ENCODE measurements at regions not wholly inside any gene's neighbourhood (a gene's known extent, or its start where the extent isn't known, plus 50 kb on each side); places are given as distances from the start of the nearest gene placed in this dataset.
A peak's percentile ranks its signal among the peaks of the same experiment; 100 is the strongest.

DNA sequence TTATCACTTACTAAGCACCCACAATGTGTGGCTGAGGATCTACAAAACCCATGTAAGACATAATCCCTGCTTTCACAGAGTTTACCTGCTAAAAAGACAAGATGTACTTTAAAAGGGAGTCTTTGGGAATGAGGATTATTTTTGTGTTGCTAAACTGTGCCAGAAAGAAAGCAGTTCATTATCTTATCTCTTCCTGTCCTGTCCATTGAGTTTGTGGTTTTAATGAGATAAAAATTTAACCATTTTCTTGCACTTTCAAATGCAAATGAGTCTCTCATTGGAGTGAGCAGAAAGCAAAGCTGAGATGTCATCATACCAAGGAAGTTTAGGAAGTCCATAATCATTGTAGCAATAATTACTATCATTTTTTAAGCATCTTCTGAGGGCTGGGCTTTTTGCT, 231.2 kb upstream of the ADAMTS9 start:
- no peak overlapping the region for H2AK5ac ChIP-seq (ENCODE audit: low read length, severe bottlenecking)
- H2BK15ac ChIP-seq (ENCODE audit: low read depth, poor library complexity, severe bottlenecking): no peak overlapping the region
- H3K14ac ChIP-seq (ENCODE audit: low read length in 2 of 2): no peak overlapping the region
- H2AFZ ChIP-seq (ENCODE audit: low read depth, low read length): no peak overlapping the region
- H2BK12ac ChIP-seq (ENCODE audit: low read length in 2 of 2): no peak overlapping the region
- H3K79me1 ChIP-seq (replicated peaks; ENCODE audit: low read length, poor library complexity, severe bottlenecking): no peaks in the 10 kb centered on the region
- H3K4me2 ChIP-seq (ENCODE audit: low read length, poor library complexity, severe bottlenecking): no peak overlapping the region
- H3K9ac ChIP-seq (ENCODE audit: low read length): no peak overlapping the region
- H3K4me1 ChIP-seq (ENCODE audit: control insufficient read depth, insufficient read depth, low read depth, low read length): no peaks in the 10 kb centered on the region
- no peaks in the 10 kb centered on the region for H3K9me3 ChIP-seq (ENCODE audit: control insufficient read depth, low read length)
- no peaks in the 10 kb centered on the region for H3K27me3 ChIP-seq (ENCODE audit: control insufficient read depth in 1 of 2, insufficient read depth in 1 of 2, low read length in 2 of 2)
- no peak overlapping the region for H4K91ac ChIP-seq (ENCODE audit: low read length)
- H3K18ac ChIP-seq (ENCODE audit: low read depth in 1 of 2, low read length in 2 of 2): peak overlapping the region in 1 of 2 experiments; percentile 38
- H3K36me3 ChIP-seq (ENCODE audit: control insufficient read depth in 1 of 2, insufficient read depth in 2 of 2, low read depth in 1 of 2, low read length in 2 of 2): no peaks in the 10 kb centered on the region
- DNase-seq: peak; percentile 29
- H2BK5ac ChIP-seq (ENCODE audit: low read depth, low read length, poor library complexity, severe bottlenecking): no peak overlapping the region
- H3K4ac ChIP-seq (ENCODE audit: low read depth in 1 of 2, low read length in 2 of 2): no peak overlapping the region
- H3K23ac ChIP-seq (ENCODE audit: low read length in 2 of 2): no peak overlapping the region
- no peak overlapping the region for H3K4me3 ChIP-seq (ENCODE audit: insufficient read depth in 1 of 2, low read depth in 1 of 2, low read length in 2 of 2)
- H2BK120ac ChIP-seq (ENCODE audit: low read depth, low read length): no peak overlapping the region
- H4K8ac ChIP-seq (ENCODE audit: low read length): no peak overlapping the region
- H3K27ac ChIP-seq (ENCODE audit: low read length, poor library complexity, severe bottlenecking): no peak overlapping the region

- DNase-seq: no peak
- H3K27me3 ChIP-seq (ENCODE audit: control insufficient read depth in 1 of 2, insufficient read depth in 1 of 2, low read length in 2 of 2): no peaks in the 10 kb centered on the region
- H2BK15ac ChIP-seq (ENCODE audit: low read depth, poor library complexity, severe bottlenecking): no peak overlapping the region
- H3K36me3 ChIP-seq (ENCODE audit: control insufficient read depth in 1 of 2, insufficient read depth in 2 of 2, low read depth in 1 of 2, low read length in 2 of 2): no peaks in the 10 kb centered on the region
- no peak overlapping the region for H3K23ac ChIP-seq (ENCODE audit: low read length in 2 of 2)
- H3K4me1 ChIP-seq (ENCODE audit: control insufficient read depth, insufficient read depth, low read depth, low read length): no peaks in the 10 kb centered on the region
- no peaks in the 10 kb centered on the region for H3K79me1 ChIP-seq (replicated peaks; ENCODE audit: low read length, poor library complexity, severe bottlenecking)
- H2BK120ac ChIP-seq (ENCODE audit: low read depth, low read length): no peak overlapping the region
- H3K9me3 ChIP-seq (ENCODE audit: control insufficient read depth, low read length): no peaks in the 10 kb centered on the region
- no peak overlapping the region for H4K8ac ChIP-seq (ENCODE audit: low read length)
- no peak overlapping the region for H3K4ac ChIP-seq (ENCODE audit: low read depth in 1 of 2, low read length in 2 of 2)
- H2BK12ac ChIP-seq (ENCODE audit: low read length in 2 of 2): no peak overlapping the region
- WGBS: no CpG with 5 or more reads among the region's 1 CpG
- no peak overlapping the region for H3K4me3 ChIP-seq (ENCODE audit: insufficient read depth in 1 of 2, low read depth in 1 of 2, low read length in 2 of 2)
- H3K9ac ChIP-seq (ENCODE audit: low read length): no peak overlapping the region
- no peak overlapping the region for H3K27ac ChIP-seq (ENCODE audit: low read length, poor library complexity, severe bottlenecking)
- H3K18ac ChIP-seq (ENCODE audit: low read depth in 1 of 2, low read length in 2 of 2): no peak overlapping the region
- no peak overlapping the region for H2BK5ac ChIP-seq (ENCODE audit: low read depth, low read length, poor library complexity, severe bottlenecking)
- H2AFZ ChIP-seq (ENCODE audit: low read depth, low read length): no peak overlapping the region
- H2AK5ac ChIP-seq (ENCODE audit: low read length, severe bottlenecking): no peak overlapping the region
- no peak overlapping the region for H4K91ac ChIP-seq (ENCODE audit: low read length)
- no peak overlapping the region for H3K14ac ChIP-seq (ENCODE audit: low read length in 2 of 2)
- no peak overlapping the region for H3K4me2 ChIP-seq (ENCODE audit: low read length, poor library complexity, severe bottlenecking)
Observed at GRCh38 chr3:64917914-64918453, 230.2 kb upstream of the ADAMTS9 start.

- Histone ChIP-seq H2BK120ac (ENCODE audit: low read depth, low read length) (no peak overlapping the region), H2AK5ac (ENCODE audit: low read length, severe bottlenecking) (no peak overlapping the region), H3K27ac (ENCODE audit: low read length, poor library complexity, severe bottlenecking) (no peak overlapping the region), H4K8ac (ENCODE audit: low read length) (peak overlapping the region; percentile 19), H3K79me1 (replicated peaks; ENCODE audit: low read length, poor library complexity, severe bottlenecking) (no peaks in the 10 kb centered on the region), H3K27me3 (ENCODE audit: control insufficient read depth in 1 of 2, insufficient read depth in 1 of 2, low read length in 2 of 2) (no peaks in the 10 kb centered on the region), H3K4me2 (ENCODE audit: low read length, poor library complexity, severe bottlenecking) (no peak overlapping the region), H3K4ac (ENCODE audit: low read depth in 1 of 2, low read length in 2 of 2) (no peak overlapping the region), H3K18ac (ENCODE audit: low read depth in 1 of 2, low read length in 2 of 2) (peak overlapping the region in 1 of 2 experiments; percentile 16), H3K9me3 (ENCODE audit: control insufficient read depth, low read length) (no peaks in the 10 kb centered on the region), H3K9ac (ENCODE audit: low read length) (no peak overlapping the region), H3K14ac (ENCODE audit: low read length in 2 of 2) (no peak overlapping the region), H3K23ac (ENCODE audit: low read length in 2 of 2) (no peak overlapping the region), H2BK15ac (ENCODE audit: low read depth, poor library complexity, severe bottlenecking) (no peak overlapping the region), H2AFZ (ENCODE audit: low read depth, low read length) (peak overlapping the region; percentile 0), H3K4me3 (ENCODE audit: insufficient read depth in 1 of 2, low read depth in 1 of 2, low read length in 2 of 2) (no peak overlapping the region), H4K91ac (ENCODE audit: low read length) (no peak overlapping the region), H3K36me3 (ENCODE audit: control insufficient read depth in 1 of 2, insufficient read depth in 2 of 2, low read depth in 1 of 2, low read length in 2 of 2) (no peaks in the 10 kb centered on the region), H2BK5ac (ENCODE audit: low read depth, low read length, poor library complexity, severe bottlenecking) (no peak overlapping the region), H3K4me1 (ENCODE audit: control insufficient read depth, insufficient read depth, low read depth, low read length) (no peaks in the 10 kb centered on the region), H2BK12ac (ENCODE audit: low read length in 2 of 2) (peak overlapping the region in 1 of 2 experiments; percentile 29)
- WGBS: 7% methylated on average over 3 of the region's 4 CpGs
- DNase-seq: peak; percentile 29
Observed at GRCh38 chr3:64916937-64917336, 229.1 kb upstream of the ADAMTS9 start.

- Histone ChIP-seq H3K4me2 (ENCODE audit: low read length, poor library complexity, severe bottlenecking) (no peak overlapping the region), H3K18ac (ENCODE audit: low read depth in 1 of 2, low read length in 2 of 2) (peak overlapping the region; percentile 29 to 46), H4K91ac (ENCODE audit: low read length) (peak overlapping the region; percentile 35), H2AFZ (ENCODE audit: low read depth, low read length) (no peak overlapping the region), H2BK15ac (ENCODE audit: low read depth, poor library complexity, severe bottlenecking) (peak overlapping the region; percentile 55), H3K27me3 (ENCODE audit: control insufficient read depth in 1 of 2, insufficient read depth in 1 of 2, low read length in 2 of 2) (no peaks in the 10 kb centered on the region), H4K8ac (ENCODE audit: low read length) (peak overlapping the region; percentile 47), H2BK12ac (ENCODE audit: low read length in 2 of 2) (peak overlapping the region in 1 of 2 experiments; percentile 68), H3K9me3 (ENCODE audit: control insufficient read depth, low read length) (no peaks in the 10 kb centered on the region), H3K9ac (ENCODE audit: low read length) (no peak overlapping the region), H3K27ac (ENCODE audit: low read length, poor library complexity, severe bottlenecking) (no peak overlapping the region), H2BK120ac (ENCODE audit: low read depth, low read length) (no peak overlapping the region), H2BK5ac (ENCODE audit: low read depth, low read length, poor library complexity, severe bottlenecking) (no peak overlapping the region), H2AK5ac (ENCODE audit: low read length, severe bottlenecking) (no peak overlapping the region), H3K36me3 (ENCODE audit: control insufficient read depth in 1 of 2, insufficient read depth in 2 of 2, low read depth in 1 of 2, low read length in 2 of 2) (no peaks in the 10 kb centered on the region), H3K4me3 (ENCODE audit: insufficient read depth in 1 of 2, low read depth in 1 of 2, low read length in 2 of 2) (no peak overlapping the region), H3K23ac (ENCODE audit: low read length in 2 of 2) (no peak overlapping the region), H3K79me1 (replicated peaks; ENCODE audit: low read length, poor library complexity, severe bottlenecking) (no peaks in the 10 kb centered on the region), H3K14ac (ENCODE audit: low read length in 2 of 2) (peak overlapping the region in 1 of 2 experiments; percentile 2), H3K4me1 (ENCODE audit: control insufficient read depth, insufficient read depth, low read depth, low read length) (no peaks in the 10 kb centered on the region), H3K4ac (ENCODE audit: low read depth in 1 of 2, low read length in 2 of 2) (peak overlapping the region in 1 of 2 experiments; percentile 14)
- WGBS: 54% methylated on average over 6 of the region's 8 CpGs
- DNase-seq: peak; percentile 21
Observed at GRCh38 chr3:64916192-64916798, 228.5 kb upstream of the ADAMTS9 start.
